IMR-90 (cell line): ENCODE measurements at regions not wholly inside any gene's neighbourhood (a gene's known extent, or its start where the extent isn't known, plus 50 kb on each side); places are given as distances from the start of the nearest gene placed in this dataset.

Experiments
- ATAC-seq: fragments of 200-7000 bp; cut with Tn5 transposase; 2 replicates; pipeline ENCODE4 v1.9.1; 2020; ENCODE audit warnings: low read depth, mild to moderate bottlenecking, moderate library complexity
- BruUV-seq: library from RNA; stranded (reverse); fragments of 400-500 nt; replicated peaks from 2 replicates; lab custom pipeline; 2021; lab: Mats Ljungman, UMichigan
- CTCF ChIA-PET: fragments of 300-600 bp; formaldehyde crosslinking; extraction: SDS; loops from one replicate; lab custom pipeline; 2021; ENCODE audit warnings: antibody characterized with exemption; lab: Yijun Ruan, JAX
- POLR2A ChIA-PET: fragments of 300-600 bp; sonication (Branson Sonifier 250); formaldehyde crosslinking; loops from one replicate; lab custom pipeline; 2022; ENCODE audit warnings: antibody characterized with exemption; ENCODE audit not compliant: unreplicated experiment; lab: Charles Lee
- DNase-seq: peaks from one replicate; pipeline ENCODE4 v3.0.0; 2013
- H2AFZ ChIP-seq: replicated peaks from 2 replicates; pipeline ENCODE3; 2013; ENCODE audit warnings: low read length, mild to moderate bottlenecking; ENCODE audit not compliant: poor library complexity
- H2AK5ac ChIP-seq: 2 replicates; pipeline ENCODE4 v1.6.1; 2013; ENCODE audit warnings: low read depth, low read length, inconsistent platforms
- H2AK9ac ChIP-seq: replicated peaks from 2 replicates; pipeline ENCODE3; 2013; ENCODE audit warnings: mild to moderate bottlenecking, low read depth, low read length, moderate library complexity; ENCODE audit not compliant: poor library complexity
- H2BK120ac ChIP-seq: 2 replicates; pipeline ENCODE4 v1.6.1; 2013; ENCODE audit warnings: low read depth, low read length, inconsistent platforms
- H2BK15ac ChIP-seq: 3 replicates; pipeline ENCODE4 v1.6.1; 2013; ENCODE audit warnings: low read depth, low read length, inconsistent platforms
- H2BK20ac ChIP-seq: 2 replicates; pipeline ENCODE4 v1.6.1; 2013; ENCODE audit warnings: low read depth, mild to moderate bottlenecking, inconsistent platforms, low read length, moderate library complexity
- H2BK5ac ChIP-seq: 2 replicates; pipeline ENCODE4 v1.6.1; 2013; ENCODE audit warnings: mild to moderate bottlenecking, low read depth, low read length, inconsistent platforms; ENCODE audit not compliant: poor library complexity, severe bottlenecking
- H3K14ac ChIP-seq: replicated peaks from 2 replicates; pipeline ENCODE4 v1.6.1; 2013; ENCODE audit warnings: low read depth, low read length, inconsistent platforms
- H3K18ac ChIP-seq: 2 replicates; pipeline ENCODE4 v1.6.1; 2013; ENCODE audit warnings: low read depth, low read length, control low read depth
- H3K23ac ChIP-seq: 2 replicates; pipeline ENCODE4 v1.6.1; 2013; ENCODE audit warnings: low read depth, low read length, inconsistent platforms
- H3K27ac ChIP-seq: 2 replicates; pipeline ENCODE4 v1.5.1; 2013; ENCODE audit warnings: mild to moderate bottlenecking, control low read depth, low read length; ENCODE audit not compliant: insufficient read depth
- H3K27me3 ChIP-seq: 2 replicates; pipeline ENCODE4 v1.6.1; 2013; ENCODE audit warnings: low read length; ENCODE audit not compliant: control insufficient read depth, insufficient read depth
- H3K36me3 ChIP-seq: 2 replicates; pipeline ENCODE4 v1.6.1; 2013; ENCODE audit warnings: low read length, mixed read lengths; ENCODE audit not compliant: control insufficient read depth, insufficient read depth
- H3K4ac ChIP-seq: 2 replicates; pipeline ENCODE4 v1.6.1; 2013; ENCODE audit warnings: low read depth, low read length, inconsistent platforms
- H3K4me1 ChIP-seq: 2 replicates; pipeline ENCODE4 v1.6.1; 2013; ENCODE audit warnings: low read length, mixed read lengths; ENCODE audit not compliant: control insufficient read depth, insufficient read depth
- H3K4me2 ChIP-seq: 2 replicates; pipeline ENCODE4 v1.6.1; 2013; ENCODE audit warnings: low read depth, mild to moderate bottlenecking, control low read depth, low read length, moderate library complexity
- H3K4me3 ChIP-seq: 2 replicates; pipeline ENCODE4 v1.5.1; 2013; ENCODE audit warnings: low read depth, mild to moderate bottlenecking, control low read depth, low read length, moderate library complexity; ENCODE audit not compliant: insufficient read depth
- H3K56ac ChIP-seq: 2 replicates; pipeline ENCODE4 v1.6.1; 2013; ENCODE audit warnings: low read length, inconsistent platforms; ENCODE audit not compliant: insufficient read depth; ENCODE audit errors: extremely low read depth
- H3K79me1 ChIP-seq, 2 experiments: 2 replicates each; pipeline ENCODE4 v1.6.1; 2013; ENCODE audit warnings: low read length in 2 of 2, inconsistent platforms in 1 of 2, low read depth in 1 of 2
- H3K9ac ChIP-seq: 2 replicates; pipeline ENCODE4 v1.6.1; 2013; ENCODE audit warnings: low read depth, low read length, control low read depth
- H3K9me1 ChIP-seq: 2 replicates; pipeline ENCODE4 v1.6.1; 2013; ENCODE audit warnings: low read length, inconsistent platforms; ENCODE audit not compliant: insufficient read depth
- H3K9me3 ChIP-seq: 2 replicates; pipeline ENCODE4 v1.6.1; 2013; ENCODE audit warnings: low read length; ENCODE audit not compliant: control insufficient read depth, insufficient read depth
- H4K20me1 ChIP-seq: 2 replicates; pipeline ENCODE4 v1.6.1; 2013; ENCODE audit warnings: low read length, inconsistent platforms; ENCODE audit not compliant: insufficient read depth
- H4K5ac ChIP-seq: 2 replicates; pipeline ENCODE4 v1.6.1; 2013; ENCODE audit warnings: mild to moderate bottlenecking, low read depth, low read length, control low read depth
- H4K8ac ChIP-seq, 2 experiments: 2 replicates each; pipeline ENCODE4 v1.6.1; 2013; ENCODE audit warnings: low read depth in 2 of 2, low read length in 2 of 2, control low read depth in 1 of 2, inconsistent platforms in 1 of 2
- H4K91ac ChIP-seq: 2 replicates; pipeline ENCODE4 v1.6.1; 2013; ENCODE audit warnings: low read depth, low read length, inconsistent platforms; ENCODE audit not compliant: insufficient read depth
- POLR2A ChIP-seq: IDR thresholded peaks from 2 replicates; pipeline ENCODE4 v1.6.1; 2012; ENCODE audit warnings: mild to moderate bottlenecking, low read depth, low read length
- WGBS, 2 experiments: methylation state at CpG; one replicate each; pipeline versions ENCODE4 v1.1.5 to v1.1.7; 2013; ENCODE audit warnings: missing lambda C conversion rate in 2 of 2; ENCODE audit not compliant: insufficient read length in 1 of 2; ENCODE audit errors: extremely low coverage in 2 of 2; 5-methylcytosine and 5-hydroxymethylcytosine counted together
- dilution Hi-C: fragments of 300-500 bp; cut with HindIII; formaldehyde crosslinking; loops from one replicate; pipeline ENCODE4 v1.14.3; 2018; ENCODE audit warnings: low sequenced_read_pairs; ENCODE audit not compliant: unreplicated experiment
- in situ Hi-C: fragments of 300-500 bp; cut with MboI; formaldehyde crosslinking; loops from 3 replicates; pipeline ENCODE4 v1.14.3; 2019; ENCODE audit warnings: low sequenced_read_pairs, inconsistent platforms, mixed read lengths
- intact Hi-C: fragments of 100-400 bp; cut with micrococcal nuclease; formaldehyde crosslinking; loops from 2 replicates; pipeline ENCODE4 v1.10.0; 2022
- TF ChIP-seq, protein P1 (sequence below): fragments of 150-350 bp; IDR thresholded peaks from 2 replicates; pipeline ENCODE4 v1.6.1; 2017; ENCODE audit warnings: mild to moderate bottlenecking, antibody characterized with exemption, low read length, low read depth
- TF ChIP-seq, protein P2 (sequence below): fragments of 150-350 bp; IDR thresholded peaks from 2 replicates; pipeline ENCODE4 v1.6.1; 2016; ENCODE audit warnings: low read depth, mild to moderate bottlenecking, low read length, moderate library complexity, borderline replicate concordance

DNA sequence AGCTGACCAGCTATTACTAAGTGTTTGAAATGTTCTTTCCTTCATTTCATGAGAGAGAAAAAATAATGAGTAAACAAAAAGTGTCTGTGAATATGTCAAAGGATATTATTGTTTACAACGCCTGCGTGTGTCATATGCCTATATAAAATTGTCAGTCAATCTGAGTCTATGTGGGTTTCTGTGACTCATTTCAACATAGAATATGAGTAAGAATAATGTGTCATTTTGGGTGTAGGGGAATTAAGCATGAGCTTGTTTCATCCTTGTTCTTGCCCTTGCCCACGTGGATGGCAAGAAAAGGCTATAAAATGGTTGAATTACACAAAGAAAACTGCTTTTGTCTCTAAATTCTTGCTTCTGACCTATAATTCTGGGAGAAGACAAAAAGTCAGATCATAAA is 466.0 kb downstream of the PTH2R start:
- H3K4me1 ChIP-seq = no peaks in the 10 kb centered on the region
- DNase-seq = no peak
- dilution Hi-C loops = no loop called here

More for the DNA sequence above, 466.0 kb downstream of the PTH2R start:
- Histone ChIP-seq H3K9me1 (no peaks in the 10 kb centered on the region), H3K56ac (no peak overlapping the region), H4K8ac (no peak overlapping the region), H3K4ac (no peak overlapping the region), H3K14ac (no peak overlapping the region), H2BK20ac (no peak overlapping the region), H3K4me3 (no peak overlapping the region), H3K79me1 (no peaks in the 10 kb centered on the region), H2AK5ac (no peak overlapping the region), H4K20me1 (no peaks in the 10 kb centered on the region), H2AK9ac (no peak overlapping the region), H3K4me2 (no peak overlapping the region), H3K9ac (no peak overlapping the region), H3K36me3 (no peaks in the 10 kb centered on the region), H4K5ac (no peak overlapping the region), H2AFZ (no peak overlapping the region), H3K18ac (no peak overlapping the region), H2BK15ac (no peak overlapping the region), H2BK5ac (no peak overlapping the region), H3K23ac (no peak overlapping the region), H4K91ac (no peak overlapping the region), H3K27me3 (no peaks in the 10 kb centered on the region), H2BK120ac (no peak overlapping the region), H3K27ac (no peak overlapping the region), H3K9me3 (peaks cover 4% of the 10 kb centered on the region; the same call in 1 of the 2 replicates)
- no TSS peak for BruUV-seq
- ATAC-seq = no peak
- intact Hi-C loops (loop anchor here (10.0 kb wide), 1 partner anchor 662 kb away; no protein-coding TSS in a partner anchor), in situ Hi-C loops (no loop called here)
- no CpG with 5 or more reads among the region's 3 CpGs for WGBS, 2 experiments
- TF ChIP-seq POLR2A = no peak
- TF ChIP-seq, protein P1, sequence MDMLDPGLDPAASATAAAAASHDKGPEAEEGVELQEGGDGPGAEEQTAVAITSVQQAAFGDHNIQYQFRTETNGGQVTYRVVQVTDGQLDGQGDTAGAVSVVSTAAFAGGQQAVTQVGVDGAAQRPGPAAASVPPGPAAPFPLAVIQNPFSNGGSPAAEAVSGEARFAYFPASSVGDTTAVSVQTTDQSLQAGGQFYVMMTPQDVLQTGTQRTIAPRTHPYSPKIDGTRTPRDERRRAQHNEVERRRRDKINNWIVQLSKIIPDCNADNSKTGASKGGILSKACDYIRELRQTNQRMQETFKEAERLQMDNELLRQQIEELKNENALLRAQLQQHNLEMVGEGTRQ = no peak
- TF ChIP-seq, protein P2, sequence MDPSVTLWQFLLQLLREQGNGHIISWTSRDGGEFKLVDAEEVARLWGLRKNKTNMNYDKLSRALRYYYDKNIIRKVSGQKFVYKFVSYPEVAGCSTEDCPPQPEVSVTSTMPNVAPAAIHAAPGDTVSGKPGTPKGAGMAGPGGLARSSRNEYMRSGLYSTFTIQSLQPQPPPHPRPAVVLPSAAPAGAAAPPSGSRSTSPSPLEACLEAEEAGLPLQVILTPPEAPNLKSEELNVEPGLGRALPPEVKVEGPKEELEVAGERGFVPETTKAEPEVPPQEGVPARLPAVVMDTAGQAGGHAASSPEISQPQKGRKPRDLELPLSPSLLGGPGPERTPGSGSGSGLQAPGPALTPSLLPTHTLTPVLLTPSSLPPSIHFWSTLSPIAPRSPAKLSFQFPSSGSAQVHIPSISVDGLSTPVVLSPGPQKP = no peak
- POLR2A ChIA-PET = no interaction called here
- CTCF ChIA-PET = no interaction called here
